ENCODE measurements at regions not wholly inside any gene's neighbourhood (a gene's known extent, or its start where the extent isn't known, plus 50 kb on each side); places are given as distances from the start of the nearest gene placed in this dataset.

GRCh38 chr3:102332934-102333333 lies 101.9 kb upstream of the ZPLD1 start:
- H3K4me3 ChIP-seq (ENCODE audit: low read depth, low read length) = no peak overlapping the region
- TF ChIP-seq CTCF (conservative IDR thresholded peaks at IDR 0.05; ENCODE audit: low read depth, low read length) = no peak
- DNase-seq (ENCODE audit: low read depth) = no peak

GRCh38 chr3:102336130-102336529 lies 98.7 kb upstream of the ZPLD1 start:
- no peak overlapping the region for H3K4me3 ChIP-seq (ENCODE audit: low read depth, low read length)
- TF ChIP-seq CTCF (conservative IDR thresholded peaks at IDR 0.05; ENCODE audit: low read depth, low read length) = no peak
- no peak for DNase-seq (ENCODE audit: low read depth)

GRCh38 chr3:102339671-102340070 lies 95.1 kb upstream of the ZPLD1 start:
- no peak for DNase-seq (ENCODE audit: low read depth)
- no peak overlapping the region for H3K4me3 ChIP-seq (ENCODE audit: low read depth, low read length)
- no peak for TF ChIP-seq CTCF (conservative IDR thresholded peaks at IDR 0.05; ENCODE audit: low read depth, low read length)

GRCh38 chr3:102346897-102347296 lies 87.9 kb upstream of the ZPLD1 start:
- H3K4me3 ChIP-seq (ENCODE audit: low read depth, low read length) = no peak overlapping the region
- DNase-seq (ENCODE audit: low read depth) = no peak
- TF ChIP-seq CTCF (conservative IDR thresholded peaks at IDR 0.05; ENCODE audit: low read depth, low read length) = no peak

GRCh38 chr3:102348904-102349303 lies 85.9 kb upstream of the ZPLD1 start:
- H3K4me3 ChIP-seq (ENCODE audit: low read depth, low read length) = no peak overlapping the region
- TF ChIP-seq CTCF (conservative IDR thresholded peaks at IDR 0.05; ENCODE audit: low read depth, low read length) = no peak
- no peak for DNase-seq (ENCODE audit: low read depth)

GRCh38 chr3:102353148-102353547 lies 81.7 kb upstream of the ZPLD1 start:
- no peak for TF ChIP-seq CTCF (conservative IDR thresholded peaks at IDR 0.05; ENCODE audit: low read depth, low read length)
- no peak overlapping the region for H3K4me3 ChIP-seq (ENCODE audit: low read depth, low read length)
- no peak for DNase-seq (ENCODE audit: low read depth)

GRCh38 chr3:102353805-102354204 lies 81.0 kb upstream of the ZPLD1 start:
- no peak for DNase-seq (ENCODE audit: low read depth)
- no peak for TF ChIP-seq CTCF (conservative IDR thresholded peaks at IDR 0.05; ENCODE audit: low read depth, low read length)

More at GRCh38 chr3:102353805-102354204, 81.0 kb upstream of the ZPLD1 start:
- no peak overlapping the region for H3K4me3 ChIP-seq (ENCODE audit: low read depth, low read length)
